Neural progenitor cell (in vitro differentiated cells): ENCODE measurements at regions not wholly inside any gene's neighbourhood (a gene's known extent, or its start where the extent isn't known, plus 50 kb on each side); places are given as distances from the start of the nearest gene placed in this dataset.

Experiments
- DNase-seq: peaks from one replicate; pipeline ENCODE4 v3.0.0-alpha.2; 2016; ENCODE audit warnings: low spot score
- H2AFZ ChIP-seq: fragments of 200-600 bp; sonication (generic); replicated peaks from 2 replicates; pipeline ENCODE4 v1.6.1; 2016; ENCODE audit warnings: antibody characterized with exemption
- H3F3A ChIP-seq: fragments of 200-600 bp; sonication (generic); 2 replicates; pipeline ENCODE4 v1.6.1; 2016; ENCODE audit warnings: antibody characterized with exemption, low read depth
- H3K27ac ChIP-seq: fragments of 200-600 bp; sonication (generic); 2 replicates; pipeline ENCODE4 v1.5.1; 2016; ENCODE audit warnings: mild to moderate bottlenecking
- H3K27me3 ChIP-seq: fragments of 200-600 bp; sonication (generic); 2 replicates; pipeline ENCODE4 v1.6.1; 2016; ENCODE audit warnings: mild to moderate bottlenecking, moderate library complexity
- H3K36me3 ChIP-seq: fragments of 200-600 bp; sonication (generic); 2 replicates; pipeline ENCODE4 v1.5.1; 2016
- H3K4me1 ChIP-seq: fragments of 200-600 bp; sonication (generic); 2 replicates; pipeline ENCODE4 v1.6.1; 2016; ENCODE audit warnings: mixed run types
- H3K4me2 ChIP-seq: fragments of 200-600 bp; sonication (generic); 2 replicates; pipeline ENCODE4 v1.6.1; 2016
- H3K4me3 ChIP-seq: fragments of 200-600 bp; sonication (generic); 2 replicates; pipeline ENCODE4 v1.5.1; 2016
- H3K79me2 ChIP-seq: fragments of 200-600 bp; sonication (generic); 2 replicates; pipeline ENCODE4 v1.6.1; 2016; ENCODE audit warnings: low read depth
- H3K9ac ChIP-seq: fragments of 200-600 bp; sonication (generic); 2 replicates; pipeline ENCODE4 v1.6.1; 2016
- H3K9me3 ChIP-seq: fragments of 200-600 bp; sonication (generic); 2 replicates; pipeline ENCODE4 v1.5.1; 2016; ENCODE audit warnings: low read depth
- H4K20me1 ChIP-seq: fragments of 200-600 bp; sonication (generic); 2 replicates; pipeline ENCODE4 v1.6.1; 2016; ENCODE audit warnings: low read depth
- H3K27ac Mint-ChIP-seq: 3 replicates; pipeline ENCODE4 v1.8.0; 2021; ENCODE audit warnings: mixed read lengths
- H3K27me3 Mint-ChIP-seq: 2 replicates; pipeline ENCODE4 v1.8.0; 2022; ENCODE audit warnings: low read depth, mild to moderate bottlenecking, inconsistent platforms, moderate library complexity, mixed read lengths; ENCODE audit not compliant: insufficient read depth
- H3K36me3 Mint-ChIP-seq: 3 replicates; pipeline ENCODE4 v1.8.0; 2021; ENCODE audit warnings: mixed read lengths
- H3K4me1 Mint-ChIP-seq: 3 replicates; pipeline ENCODE4 v1.8.0; 2021; ENCODE audit warnings: mixed read lengths
- H3K4me3 Mint-ChIP-seq: 3 replicates; pipeline ENCODE4 v1.8.0; 2021; ENCODE audit warnings: mild to moderate bottlenecking, moderate library complexity, mixed read lengths
- H3K9me3 Mint-ChIP-seq: 3 replicates; pipeline ENCODE4 v1.8.0; 2020; ENCODE audit warnings: mixed read lengths
- CTCF ChIP-seq: fragments of 200-600 bp; sonication (generic); IDR thresholded peaks from 2 replicates; pipeline ENCODE4 v1.5.1; 2017; ENCODE audit warnings: antibody characterized with exemption, mild to moderate bottlenecking
- EZH2 ChIP-seq: fragments of 200-600 bp; sonication (generic); IDR thresholded peaks from 2 replicates; pipeline ENCODE4 v1.6.1; 2017; ENCODE audit warnings: antibody characterized with exemption, mild to moderate bottlenecking, moderate library complexity
- EZH2phosphoT487 ChIP-seq: fragments of 200-600 bp; sonication (generic); IDR thresholded peaks from 2 replicates; pipeline ENCODE4 v1.6.1; 2017; ENCODE audit warnings: antibody characterized with exemption

GRCh38 chr5:112612663-112613062 is 125.0 kb upstream of the APC start:
- H2AFZ ChIP-seq: peak overlapping the region; percentile 50
- no peaks in the 10 kb centered on the region for H3K79me2 ChIP-seq
- DNase-seq: no peak
- no peaks in the 10 kb centered on the region for H3K27me3 ChIP-seq
- H3K27ac ChIP-seq: no peak overlapping the region
- Mint-ChIP-seq H3K4me3 (no peak overlapping the region), H3K36me3 (no peaks in the 10 kb centered on the region), H3K9me3 (no peaks in the 10 kb centered on the region), H3K27ac (no peak overlapping the region), H3K27me3 (no peaks in the 10 kb centered on the region), H3K4me1 (no peaks in the 10 kb centered on the region)
- TF ChIP-seq CTCF (no peak), EZH2 (no peak)
- H3K4me1 ChIP-seq: no peaks in the 10 kb centered on the region
- no peak overlapping the region for H3K4me2 ChIP-seq
- no peaks in the 10 kb centered on the region for H3F3A ChIP-seq
- H3K9me3 ChIP-seq: no peaks in the 10 kb centered on the region
- H3K9ac ChIP-seq: no peak overlapping the region
- H3K36me3 ChIP-seq: no peaks in the 10 kb centered on the region
- no peak overlapping the region for H3K4me3 ChIP-seq
- no peaks in the 10 kb centered on the region for H4K20me1 ChIP-seq

GRCh38 chr5:112614285-112614684 is 123.4 kb upstream of the APC start:
- Histone ChIP-seq H3F3A (no peaks in the 10 kb centered on the region), H3K36me3 (no peaks in the 10 kb centered on the region), H3K27ac (no peak overlapping the region), H4K20me1 (no peaks in the 10 kb centered on the region), H3K9ac (no peak overlapping the region), H3K79me2 (no peaks in the 10 kb centered on the region), H3K27me3 (no peaks in the 10 kb centered on the region), H3K9me3 (no peaks in the 10 kb centered on the region), H3K4me2 (no peak overlapping the region), H3K4me3 (no peak overlapping the region), H3K4me1 (no peaks in the 10 kb centered on the region), H2AFZ (no peak overlapping the region)
- DNase-seq: no peak
- no peak overlapping the region for H3K27ac Mint-ChIP-seq
- H3K27me3 Mint-ChIP-seq: no peaks in the 10 kb centered on the region
- no peaks in the 10 kb centered on the region for H3K9me3 Mint-ChIP-seq
- H3K4me3 Mint-ChIP-seq: no peak overlapping the region
- H3K36me3 Mint-ChIP-seq: no peaks in the 10 kb centered on the region
- no peaks in the 10 kb centered on the region for H3K4me1 Mint-ChIP-seq
- TF ChIP-seq EZH2 (no peak), CTCF (no peak), EZH2phosphoT487 (no peak)

- Histone ChIP-seq H3K4me3 (no peak overlapping the region), H2AFZ (no peak overlapping the region), H3F3A (no peaks in the 10 kb centered on the region), H3K79me2 (no peaks in the 10 kb centered on the region), H3K27me3 (no peaks in the 10 kb centered on the region), H3K9ac (no peak overlapping the region), H4K20me1 (no peaks in the 10 kb centered on the region), H3K4me1 (no peaks in the 10 kb centered on the region), H3K36me3 (no peaks in the 10 kb centered on the region), H3K9me3 (no peaks in the 10 kb centered on the region), H3K4me2 (no peak overlapping the region), H3K27ac (no peak overlapping the region)
- H3K27me3 Mint-ChIP-seq: no peaks in the 10 kb centered on the region
- no peak for TF ChIP-seq CTCF
- TF ChIP-seq EZH2phosphoT487: no peak
- TF ChIP-seq EZH2: no peak
- H3K4me3 Mint-ChIP-seq: no peak overlapping the region
- DNase-seq: no peak
- no peaks in the 10 kb centered on the region for H3K4me1 Mint-ChIP-seq
- no peaks in the 10 kb centered on the region for H3K36me3 Mint-ChIP-seq
- no peaks in the 10 kb centered on the region for H3K9me3 Mint-ChIP-seq
- no peak overlapping the region for H3K27ac Mint-ChIP-seq
Observed at GRCh38 chr5:112614986-112615385, 122.7 kb upstream of the APC start.
